ENCODE measurements at regions not wholly inside any gene's neighbourhood (a gene's known extent, or its start where the extent isn't known, plus 50 kb on each side); places are given as distances from the start of the nearest gene placed in this dataset.

GRCh38 chr2:67842375-67842959 is 220.3 kb downstream of the C1D start:
- Histone ChIP-seq H3K4me1 (ENCODE audit: control insufficient read depth in 3 of 3, insufficient read depth in 2 of 3, low read depth in 1 of 3, low read length in 2 of 3) (peaks cover 0 to 8% (median 6%) of the 10 kb centered on the region in 3 donors), H3K27ac (ENCODE audit: low read depth in 1 of 3, low read length in 2 of 3) (no peak overlapping the region), H3K36me3 (ENCODE audit: control insufficient read depth in 3 of 3, insufficient read depth in 2 of 3, low read depth in 1 of 3, low read length in 3 of 3) (no peaks in the 10 kb centered on the region), H3K9me3 (ENCODE audit: control insufficient read depth in 2 of 2, insufficient read depth in 1 of 2, low read depth in 1 of 2, low read length in 1 of 2) (no peaks in the 10 kb centered on the region), H3K27me3 (ENCODE audit: control insufficient read depth in 3 of 3, insufficient read depth in 3 of 3, low read length in 3 of 3) (no peaks in the 10 kb centered on the region), H3K4me3 (ENCODE audit: low read depth in 1 of 3, low read length in 3 of 3) (no peak overlapping the region)
- WGBS, 3 donors, result 59 to 68% (median 59%) methylated on average over 9 of the region's 9 CpGs
- no peak for DNase-seq
- no peak for FAIRE-seq

- Histone ChIP-seq H3K27ac (ENCODE audit: low read depth in 1 of 3, low read length in 2 of 3) (no peak overlapping the region), H3K9me3 (ENCODE audit: control insufficient read depth in 2 of 2, insufficient read depth in 1 of 2, low read depth in 1 of 2, low read length in 1 of 2) (no peaks in the 10 kb centered on the region), H3K36me3 (ENCODE audit: control insufficient read depth in 3 of 3, insufficient read depth in 2 of 3, low read depth in 1 of 3, low read length in 3 of 3) (no peaks in the 10 kb centered on the region), H3K27me3 (ENCODE audit: control insufficient read depth in 3 of 3, insufficient read depth in 3 of 3, low read length in 3 of 3) (no peaks in the 10 kb centered on the region), H3K4me3 (ENCODE audit: low read depth in 1 of 3, low read length in 3 of 3) (no peak overlapping the region), H3K4me1 (ENCODE audit: control insufficient read depth in 3 of 3, insufficient read depth in 2 of 3, low read depth in 1 of 3, low read length in 2 of 3) (peaks cover 0 to 8% (median 6%) of the 10 kb centered on the region in 3 donors)
- WGBS, 3 donors, result 59 to 82% (median 81%) methylated on average over 1 of the region's 1 CpG
- DNase-seq, result no peak
- FAIRE-seq, result no peak
Measured at GRCh38 chr2:67844024-67844540, 218.7 kb downstream of the C1D start.

- no peak overlapping the region for H3K4me3 ChIP-seq (ENCODE audit: low read depth in 1 of 3, low read length in 3 of 3)
- 50 to 60% (median 50%) methylated on average over 8 of the region's 8 CpGs for WGBS, 3 donors
Measured at GRCh38 chr2:67845621-67846369, 217.0 kb downstream of the C1D start.

DNA sequence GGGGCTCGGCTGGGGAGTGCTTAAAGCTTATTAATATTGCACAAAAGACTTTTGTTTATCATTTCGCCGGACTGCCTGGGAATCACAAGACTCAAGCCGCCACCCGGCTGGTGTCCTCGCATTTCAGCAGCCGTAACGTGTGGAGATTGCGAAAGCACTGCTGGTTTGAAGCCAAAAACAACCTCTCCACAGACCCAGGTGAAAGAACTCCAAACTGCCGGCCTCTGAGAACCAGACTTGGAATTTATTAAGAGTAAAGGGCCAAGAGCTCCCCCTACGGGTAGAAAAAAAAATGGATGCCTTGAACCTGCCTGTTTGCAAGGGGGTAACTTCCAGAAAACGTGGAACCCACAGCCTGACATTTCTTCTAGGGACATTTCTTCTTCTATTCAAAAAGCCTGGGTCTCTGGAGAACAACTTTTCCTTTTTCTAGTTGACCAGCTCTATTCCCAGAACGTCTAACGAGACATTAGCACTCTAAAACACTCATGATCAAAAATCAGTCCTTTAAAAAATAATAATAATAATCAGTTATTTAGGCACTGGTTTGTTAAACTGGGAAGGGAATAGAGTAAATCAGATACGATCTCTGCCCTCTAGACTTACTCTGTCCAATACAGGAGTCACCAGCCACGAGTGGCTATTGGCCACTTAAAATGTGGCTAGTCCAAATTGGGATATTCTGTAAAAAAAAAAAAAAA is 216.3 kb downstream of the C1D start:
- Histone ChIP-seq H3K9me3 (ENCODE audit: control insufficient read depth in 2 of 2, insufficient read depth in 1 of 2, low read depth in 1 of 2, low read length in 1 of 2) (no peaks in the 10 kb centered on the region), H3K27me3 (ENCODE audit: control insufficient read depth in 3 of 3, insufficient read depth in 3 of 3, low read length in 3 of 3) (no peaks in the 10 kb centered on the region), H3K4me3 (ENCODE audit: low read depth in 1 of 3, low read length in 3 of 3) (no peak overlapping the region), H3K4me1 (ENCODE audit: control insufficient read depth in 3 of 3, insufficient read depth in 2 of 3, low read depth in 1 of 3, low read length in 2 of 3) (peaks cover 0 to 8% (median 6%) of the 10 kb centered on the region in 3 donors), H3K27ac (ENCODE audit: low read depth in 1 of 3, low read length in 2 of 3) (no peak overlapping the region), H3K36me3 (ENCODE audit: control insufficient read depth in 3 of 3, insufficient read depth in 2 of 3, low read depth in 1 of 3, low read length in 3 of 3) (no peaks in the 10 kb centered on the region)
- FAIRE-seq (no peak), DNase-seq (peak; percentile 81 to 92)
- 4 to 14% (median 7%) methylated on average over 16 of the region's 16 CpGs for WGBS, 3 donors

More at GRCh38 chr2:67845621-67846369, 217.0 kb downstream of the C1D start:
- H3K4me1 ChIP-seq (ENCODE audit: control insufficient read depth in 3 of 3, insufficient read depth in 2 of 3, low read depth in 1 of 3, low read length in 2 of 3), result peaks cover 0 to 8% (median 6%) of the 10 kb centered on the region in 3 donors
- peak in 1 of 2 donors; percentile 9 for DNase-seq
- no peak for FAIRE-seq
- H3K9me3 ChIP-seq (ENCODE audit: control insufficient read depth in 2 of 2, insufficient read depth in 1 of 2, low read depth in 1 of 2, low read length in 1 of 2), result no peaks in the 10 kb centered on the region
- H3K27ac ChIP-seq (ENCODE audit: low read depth in 1 of 3, low read length in 2 of 3), result no peak overlapping the region
- no peaks in the 10 kb centered on the region for H3K27me3 ChIP-seq (ENCODE audit: control insufficient read depth in 3 of 3, insufficient read depth in 3 of 3, low read length in 3 of 3)
- H3K36me3 ChIP-seq (ENCODE audit: control insufficient read depth in 3 of 3, insufficient read depth in 2 of 3, low read depth in 1 of 3, low read length in 3 of 3), result no peaks in the 10 kb centered on the region

DNA sequence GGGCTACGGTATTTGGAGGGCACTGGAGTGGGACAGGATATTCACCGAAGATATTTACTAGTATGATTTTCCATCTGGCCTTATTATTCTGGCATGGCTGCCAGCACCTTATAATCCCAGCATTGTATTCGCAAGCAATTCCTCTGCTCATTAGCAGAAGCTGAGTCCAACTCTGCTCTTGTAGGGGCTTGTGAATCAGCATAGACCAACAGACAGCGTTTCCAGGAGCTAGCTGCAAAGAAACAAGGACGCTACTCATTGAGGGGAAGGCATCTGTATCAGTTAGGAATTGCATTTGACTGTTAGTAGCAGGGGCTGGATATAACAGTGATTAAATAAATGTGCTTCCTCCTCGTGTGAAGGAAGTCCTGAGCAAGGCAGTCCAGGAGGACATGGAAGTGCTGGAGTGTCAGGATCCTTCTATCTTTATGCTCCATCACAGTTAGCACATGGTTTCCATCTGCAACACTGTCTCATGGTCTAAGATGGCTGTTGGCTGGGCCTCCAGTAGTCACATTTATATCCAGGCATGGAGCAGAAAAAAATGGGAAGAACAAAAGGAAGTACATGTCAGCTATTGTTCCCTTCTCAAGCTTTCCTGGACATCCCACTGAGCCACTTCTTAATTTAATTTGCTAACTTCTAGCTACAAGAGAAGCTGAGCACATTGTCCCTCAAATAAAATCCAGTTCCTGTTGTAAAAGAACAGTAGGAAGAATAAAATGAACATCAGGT is 214.1 kb downstream of the C1D start:
- Histone ChIP-seq H3K36me3 (ENCODE audit: control insufficient read depth in 3 of 3, insufficient read depth in 2 of 3, low read depth in 1 of 3, low read length in 3 of 3) (no peaks in the 10 kb centered on the region), H3K4me3 (ENCODE audit: low read depth in 1 of 3, low read length in 3 of 3) (no peak overlapping the region), H3K9me3 (ENCODE audit: control insufficient read depth in 2 of 2, insufficient read depth in 1 of 2, low read depth in 1 of 2, low read length in 1 of 2) (no peaks in the 10 kb centered on the region), H3K4me1 (ENCODE audit: control insufficient read depth in 3 of 3, insufficient read depth in 2 of 3, low read depth in 1 of 3, low read length in 2 of 3) (peaks cover 0 to 6% (median 4%) of the 10 kb centered on the region in 3 donors), H3K27ac (ENCODE audit: low read depth in 1 of 3, low read length in 2 of 3) (no peak overlapping the region), H3K27me3 (ENCODE audit: control insufficient read depth in 3 of 3, insufficient read depth in 3 of 3, low read length in 3 of 3) (no peaks in the 10 kb centered on the region)
- 74 to 81% (median 81%) methylated on average over 6 of the region's 6 CpGs for WGBS, 3 donors
- DNase-seq (no peak), FAIRE-seq (no peak)

GRCh38 chr2:67851016-67851415 is 211.8 kb downstream of the C1D start:
- no peaks in the 10 kb centered on the region for H3K36me3 ChIP-seq (ENCODE audit: control insufficient read depth in 3 of 3, insufficient read depth in 2 of 3, low read depth in 1 of 3, low read length in 3 of 3)
- H3K4me3 ChIP-seq (ENCODE audit: low read depth in 1 of 3, low read length in 3 of 3), result no peak overlapping the region
- H3K27ac ChIP-seq (ENCODE audit: low read depth in 1 of 3, low read length in 2 of 3), result no peak overlapping the region
- peaks cover 0 to 6% (median 4%) of the 10 kb centered on the region in 3 donors for H3K4me1 ChIP-seq (ENCODE audit: control insufficient read depth in 3 of 3, insufficient read depth in 2 of 3, low read depth in 1 of 3, low read length in 2 of 3)
- DNase-seq (no peak), FAIRE-seq (no peak)
- WGBS, 3 donors, result 85 to 93% (median 89%) methylated on average over 3 of the region's 3 CpGs
- no peaks in the 10 kb centered on the region for H3K9me3 ChIP-seq (ENCODE audit: control insufficient read depth in 2 of 2, insufficient read depth in 1 of 2, low read depth in 1 of 2, low read length in 1 of 2)
- no peaks in the 10 kb centered on the region for H3K27me3 ChIP-seq (ENCODE audit: control insufficient read depth in 3 of 3, insufficient read depth in 3 of 3, low read length in 3 of 3)

GRCh38 chr2:67851956-67852824 is 210.6 kb downstream of the C1D start:
- Histone ChIP-seq H3K36me3 (ENCODE audit: control insufficient read depth in 3 of 3, insufficient read depth in 2 of 3, low read depth in 1 of 3, low read length in 3 of 3) (no peaks in the 10 kb centered on the region), H3K27me3 (ENCODE audit: control insufficient read depth in 3 of 3, insufficient read depth in 3 of 3, low read length in 3 of 3) (no peaks in the 10 kb centered on the region), H3K4me1 (ENCODE audit: control insufficient read depth in 3 of 3, insufficient read depth in 2 of 3, low read depth in 1 of 3, low read length in 2 of 3) (no peaks in the 10 kb centered on the region), H3K27ac (ENCODE audit: low read depth in 1 of 3, low read length in 2 of 3) (no peak overlapping the region), H3K9me3 (ENCODE audit: control insufficient read depth in 2 of 2, insufficient read depth in 1 of 2, low read depth in 1 of 2, low read length in 1 of 2) (no peaks in the 10 kb centered on the region), H3K4me3 (ENCODE audit: low read depth in 1 of 3, low read length in 3 of 3) (no peak overlapping the region)
- WGBS, 3 donors, result 83 to 91% (median 89%) methylated on average over 8 of the region's 8 CpGs
- DNase-seq, result no peak
- FAIRE-seq, result no peak

Measured in small intestine (tissue), 7 donors.